WTC11 (cell line): ENCODE measurements at regions not wholly inside any gene's neighbourhood (a gene's known extent, or its start where the extent isn't known, plus 50 kb on each side); places are given as distances from the start of the nearest gene placed in this dataset.
"Not testable (repeated sequence)": the region's sequence is repeated elsewhere in the genome, so short reads cannot be mapped to it uniquely, and the experiment has no call there.

Experiments
- ATAC-seq: fragments of 200-7000 bp; cut with Tn5 transposase; 2 replicates; pipeline ENCODE4 v1.10.0; 2021; ENCODE audit warnings: mild to moderate bottlenecking, moderate library complexity
- CTCF ChIA-PET: fragments of 300-600 bp; sonication (Branson Sonifier 250); formaldehyde crosslinking; loops from one replicate; lab custom pipeline; 2021; ENCODE audit warnings: antibody characterized with exemption; lab: Charles Lee
- POLR2A ChIA-PET: fragments of 350-600 bp; sonication (Branson Sonifier 250); formaldehyde crosslinking; loops from one replicate; lab custom pipeline; 2021; ENCODE audit warnings: antibody characterized with exemption; lab: Charles Lee
- DNase-seq: peaks from one replicate; pipeline ENCODE4 v3.0.0; 2021; ENCODE audit warnings: low spot score
- H3K27ac Mint-ChIP-seq: 2 replicates; pipeline ENCODE4 v1.8.0; 2021; ENCODE audit warnings: mixed read lengths
- H3K27me3 Mint-ChIP-seq: 2 replicates; pipeline ENCODE4 v1.8.0; 2021; ENCODE audit warnings: low read depth, mild to moderate bottlenecking, moderate library complexity, mixed read lengths
- H3K36me3 Mint-ChIP-seq: 2 replicates; pipeline ENCODE4 v1.8.0; 2021; ENCODE audit warnings: mixed read lengths
- H3K4me1 Mint-ChIP-seq: 2 replicates; pipeline ENCODE4 v1.8.0; 2022; ENCODE audit warnings: mixed read lengths
- H3K4me3 Mint-ChIP-seq: 2 replicates; pipeline ENCODE4 v1.8.0; 2021; ENCODE audit warnings: mild to moderate bottlenecking, moderate library complexity, mixed read lengths
- H3K9me3 Mint-ChIP-seq: 2 replicates; pipeline ENCODE4 v1.8.0; 2021; ENCODE audit warnings: mixed read lengths
- CREM ChIP-seq: sonication (generic); formaldehyde crosslinking; IDR thresholded peaks from 2 replicates; pipeline ENCODE4 v1.8.1; 2022; ENCODE audit warnings: mild to moderate bottlenecking, missing genetic modification reagents, moderate library complexity
- JUN ChIP-seq: sonication (generic); formaldehyde crosslinking; IDR thresholded peaks from 2 replicates; pipeline ENCODE4 v1.8.0; 2023; ENCODE audit warnings: mild to moderate bottlenecking, missing genetic modification reagents
- KAT7 ChIP-seq: sonication (generic); formaldehyde crosslinking; IDR thresholded peaks from 2 replicates; pipeline ENCODE4 v1.8.1; 2023; ENCODE audit warnings: missing genetic modification reagents, mild to moderate bottlenecking, borderline replicate concordance
- NR3C1 ChIP-seq: sonication (generic); formaldehyde crosslinking; conservative IDR thresholded peaks from 2 replicates; pipeline ENCODE4 v1.8.1; 2023; ENCODE audit warnings: low read depth, mild to moderate bottlenecking, missing genetic modification reagents
- PRRX2 ChIP-seq: fragments of 250-450 bp; sonication (Bioruptor Pico); IDR thresholded peaks from 2 replicates; pipeline ENCODE4 v1.8.0; 2021; ENCODE audit warnings: mild to moderate bottlenecking
- SMAD4 ChIP-seq: sonication (generic); formaldehyde crosslinking; IDR thresholded peaks from 2 replicates; pipeline ENCODE4 v1.8.0; 2022; ENCODE audit warnings: mild to moderate bottlenecking, missing genetic modification reagents
- SP1 ChIP-seq: sonication (generic); formaldehyde crosslinking; conservative IDR thresholded peaks from 2 replicates; pipeline ENCODE4 v1.8.1; 2022; ENCODE audit warnings: missing genetic modification reagents
- TEAD4 ChIP-seq: sonication (generic); formaldehyde crosslinking; IDR thresholded peaks from 2 replicates; pipeline ENCODE4 v1.8.0; 2022; ENCODE audit warnings: mild to moderate bottlenecking, missing genetic modification reagents
- ZNF121 ChIP-seq: sonication (generic); formaldehyde crosslinking; IDR thresholded peaks from 2 replicates; pipeline ENCODE4 v1.8.0; 2023; ENCODE audit warnings: missing genetic modification reagents
- ZNF138 ChIP-seq: sonication (generic); formaldehyde crosslinking; conservative IDR thresholded peaks from 2 replicates; pipeline ENCODE4 v1.8.1; 2022; ENCODE audit warnings: mild to moderate bottlenecking, moderate library complexity, missing genetic modification reagents
- ZNF232 ChIP-seq: sonication (generic); formaldehyde crosslinking; IDR thresholded peaks from 2 replicates; pipeline ENCODE4 v1.8.0; 2022; ENCODE audit warnings: mild to moderate bottlenecking, missing genetic modification reagents
- ZNF263 ChIP-seq: sonication (generic); formaldehyde crosslinking; IDR thresholded peaks from 2 replicates; pipeline ENCODE4 v1.8.1; 2022; ENCODE audit warnings: low read depth, mild to moderate bottlenecking, moderate library complexity, missing genetic modification reagents
- ZNF671 ChIP-seq: fragments of 250-450 bp; sonication (Bioruptor Pico); IDR thresholded peaks from 2 replicates; pipeline ENCODE4 v1.8.0; 2021; ENCODE audit warnings: mild to moderate bottlenecking
- TF ChIP-seq, protein P1 (sequence below): sonication (generic); formaldehyde crosslinking; IDR thresholded peaks from 2 replicates; pipeline ENCODE4 v1.8.1; 2022; ENCODE audit warnings: low read depth, mild to moderate bottlenecking, moderate library complexity, missing genetic modification reagents, borderline replicate concordance
- TF ChIP-seq, protein P2 (sequence below): sonication (generic); formaldehyde crosslinking; IDR thresholded peaks from 2 replicates; pipeline ENCODE4 v1.8.1; 2023; ENCODE audit warnings: mild to moderate bottlenecking, missing genetic modification reagents, borderline replicate concordance
- TF ChIP-seq, protein P3 (sequence below): sonication (generic); formaldehyde crosslinking; IDR thresholded peaks from 2 replicates; pipeline ENCODE4 v1.8.0; 2022; ENCODE audit warnings: mild to moderate bottlenecking, missing genetic modification reagents
- TF ChIP-seq, protein P4 (sequence below): fragments of 250-450 bp; sonication (Bioruptor Pico); IDR thresholded peaks from 2 replicates; pipeline ENCODE4 v2.1.2; 2022; ENCODE audit warnings: mild to moderate bottlenecking, moderate library complexity
- TF ChIP-seq, protein P5 (sequence below): sonication (generic); formaldehyde crosslinking; IDR thresholded peaks from 2 replicates; pipeline ENCODE4 v1.8.1; 2022; ENCODE audit warnings: missing genetic modification reagents, borderline replicate concordance
- TF ChIP-seq, protein P6 (sequence below): sonication (generic); formaldehyde crosslinking; conservative IDR thresholded peaks from 2 replicates; pipeline ENCODE4 v1.8.1; 2023; ENCODE audit warnings: mild to moderate bottlenecking, low read depth, missing genetic modification reagents, moderate library complexity

DNA sequence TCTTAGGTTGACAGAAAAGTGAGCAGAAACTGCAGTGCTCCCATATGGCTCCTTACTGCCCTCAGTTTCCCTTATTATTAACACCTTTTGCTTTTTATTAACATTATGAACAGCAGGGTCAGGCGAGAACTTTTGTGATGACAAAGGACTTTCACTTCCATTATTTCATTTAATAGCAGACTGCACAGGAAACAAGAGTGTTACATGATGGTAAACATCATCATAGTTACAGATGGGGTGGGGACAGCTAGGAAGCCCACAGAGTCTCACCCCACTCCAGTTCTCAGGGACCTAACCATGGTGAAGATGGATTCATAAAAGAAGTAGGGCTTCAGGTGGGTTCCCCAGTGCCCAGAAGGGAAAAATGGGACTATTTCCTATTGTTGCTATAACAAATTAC, 110.1 kb upstream of the PELI2 start:
- ATAC-seq = no peak
- DNase-seq = no peak
- Mint-ChIP-seq H3K36me3 (peaks cover 16% of the 10 kb centered on the region), H3K27me3 (no peaks in the 10 kb centered on the region; the same call in 1 of the 2 replicates), H3K9me3 (peaks cover 28% of the 10 kb centered on the region), H3K4me3 (no peak overlapping the region), H3K4me1 (peaks cover 26% of the 10 kb centered on the region)
- POLR2A ChIA-PET = no interaction called here
- CTCF ChIA-PET = no interaction called here
- TF ChIP-seq PRRX2 = no peak
- no peak for TF ChIP-seq ZNF263
- no peak for TF ChIP-seq CREM (CRISPR knock-in tag)
- TF ChIP-seq ZNF671 = no peak
- TF ChIP-seq, protein P1, sequence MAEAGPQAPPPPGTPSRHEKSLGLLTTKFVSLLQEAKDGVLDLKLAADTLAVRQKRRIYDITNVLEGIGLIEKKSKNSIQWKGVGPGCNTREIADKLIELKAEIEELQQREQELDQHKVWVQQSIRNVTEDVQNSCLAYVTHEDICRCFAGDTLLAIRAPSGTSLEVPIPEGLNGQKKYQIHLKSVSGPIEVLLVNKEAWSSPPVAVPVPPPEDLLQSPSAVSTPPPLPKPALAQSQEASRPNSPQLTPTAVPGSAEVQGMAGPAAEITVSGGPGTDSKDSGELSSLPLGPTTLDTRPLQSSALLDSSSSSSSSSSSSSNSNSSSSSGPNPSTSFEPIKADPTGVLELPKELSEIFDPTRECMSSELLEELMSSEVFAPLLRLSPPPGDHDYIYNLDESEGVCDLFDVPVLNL = no peak
- no peak for TF ChIP-seq JUN
- TF ChIP-seq SP1 (CRISPR knock-in tag) = no peak
- TF ChIP-seq ZNF121 = no peak
- TF ChIP-seq, protein P2, sequence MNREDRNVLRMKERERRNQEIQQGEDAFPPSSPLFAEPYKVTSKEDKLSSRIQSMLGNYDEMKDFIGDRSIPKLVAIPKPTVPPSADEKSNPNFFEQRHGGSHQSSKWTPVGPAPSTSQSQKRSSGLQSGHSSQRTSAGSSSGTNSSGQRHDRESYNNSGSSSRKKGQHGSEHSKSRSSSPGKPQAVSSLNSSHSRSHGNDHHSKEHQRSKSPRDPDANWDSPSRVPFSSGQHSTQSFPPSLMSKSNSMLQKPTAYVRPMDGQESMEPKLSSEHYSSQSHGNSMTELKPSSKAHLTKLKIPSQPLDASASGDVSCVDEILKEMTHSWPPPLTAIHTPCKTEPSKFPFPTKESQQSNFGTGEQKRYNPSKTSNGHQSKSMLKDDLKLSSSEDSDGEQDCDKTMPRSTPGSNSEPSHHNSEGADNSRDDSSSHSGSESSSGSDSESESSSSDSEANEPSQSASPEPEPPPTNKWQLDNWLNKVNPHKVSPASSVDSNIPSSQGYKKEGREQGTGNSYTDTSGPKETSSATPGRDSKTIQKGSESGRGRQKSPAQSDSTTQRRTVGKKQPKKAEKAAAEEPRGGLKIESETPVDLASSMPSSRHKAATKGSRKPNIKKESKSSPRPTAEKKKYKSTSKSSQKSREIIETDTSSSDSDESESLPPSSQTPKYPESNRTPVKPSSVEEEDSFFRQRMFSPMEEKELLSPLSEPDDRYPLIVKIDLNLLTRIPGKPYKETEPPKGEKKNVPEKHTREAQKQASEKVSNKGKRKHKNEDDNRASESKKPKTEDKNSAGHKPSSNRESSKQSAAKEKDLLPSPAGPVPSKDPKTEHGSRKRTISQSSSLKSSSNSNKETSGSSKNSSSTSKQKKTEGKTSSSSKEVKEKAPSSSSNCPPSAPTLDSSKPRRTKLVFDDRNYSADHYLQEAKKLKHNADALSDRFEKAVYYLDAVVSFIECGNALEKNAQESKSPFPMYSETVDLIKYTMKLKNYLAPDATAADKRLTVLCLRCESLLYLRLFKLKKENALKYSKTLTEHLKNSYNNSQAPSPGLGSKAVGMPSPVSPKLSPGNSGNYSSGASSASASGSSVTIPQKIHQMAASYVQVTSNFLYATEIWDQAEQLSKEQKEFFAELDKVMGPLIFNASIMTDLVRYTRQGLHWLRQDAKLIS (CRISPR knock-in tag) = no peak
- TF ChIP-seq, all 79 proteins: peak for 0
- no peak overlapping the region for H3K27ac Mint-ChIP-seq

DNA sequence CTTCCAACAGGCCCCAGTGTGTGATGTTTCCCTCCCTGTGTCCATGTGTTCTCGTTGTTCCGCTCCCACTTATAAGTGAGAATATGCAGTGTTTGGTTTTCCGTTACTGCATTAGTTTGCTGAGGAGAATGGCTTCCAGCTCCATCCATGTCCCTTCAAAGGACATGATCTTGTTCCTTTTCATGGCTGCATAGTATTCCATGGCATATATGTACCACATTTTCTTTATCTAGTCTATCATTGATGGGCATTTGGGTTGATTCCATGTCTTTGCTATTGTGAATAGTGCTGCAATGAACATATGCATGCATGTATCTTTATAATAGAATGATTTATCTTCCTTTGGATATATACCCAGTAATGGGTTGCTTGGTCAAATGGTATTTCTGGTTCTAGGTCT, 109.5 kb upstream of the PELI2 start:
- H3K4me3 Mint-ChIP-seq, CTCF ChIA-PET, H3K27ac Mint-ChIP-seq, POLR2A ChIA-PET, H3K27me3 Mint-ChIP-seq, DNase-seq, ATAC-seq: not testable (repeated sequence)
- H3K36me3 Mint-ChIP-seq = peaks cover 18% of the 10 kb centered on the region
- peaks cover 30% of the 10 kb centered on the region for H3K9me3 Mint-ChIP-seq
- H3K4me1 Mint-ChIP-seq = peaks cover 24% of the 10 kb centered on the region

DNA sequence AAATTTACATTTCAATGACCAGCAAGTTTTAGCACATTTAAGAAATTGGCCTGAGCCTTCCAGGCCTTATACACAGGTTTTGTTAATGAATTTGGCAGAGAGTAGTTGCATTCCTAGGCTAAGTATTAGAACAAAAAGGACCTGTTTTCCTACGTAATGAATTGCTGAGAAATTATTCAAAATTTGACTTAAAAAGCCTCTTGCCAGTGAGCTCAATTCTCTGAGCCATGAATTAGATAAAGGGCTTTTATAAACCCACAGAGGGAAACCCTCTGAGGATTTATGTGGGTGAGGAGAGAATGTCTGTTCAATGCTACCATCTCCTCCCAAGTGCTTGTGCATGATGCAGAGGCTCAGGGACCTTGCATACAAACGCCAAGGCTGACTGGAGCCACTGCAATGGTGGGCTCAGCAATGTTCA, 94.5 kb upstream of the PELI2 start:
- Mint-ChIP-seq H3K4me3 (no peak overlapping the region), H3K4me1 (peaks cover 12% of the 10 kb centered on the region), H3K9me3 (peaks cover 18% of the 10 kb centered on the region), H3K27ac (no peak overlapping the region), H3K36me3 (peaks cover 11% of the 10 kb centered on the region), H3K27me3 (peaks cover 4% of the 10 kb centered on the region; the same call in 1 of the 2 replicates)
- ChIA-PET CTCF (no interaction called here), POLR2A (no interaction called here)
- DNase-seq = no peak
- ATAC-seq = no peak
- TF ChIP-seq SMAD4 (CRISPR knock-in tag) (no peak), ZNF232 (CRISPR knock-in tag) (no peak), NR3C1 (CRISPR knock-in tag) (no peak), KAT7 (CRISPR knock-in tag) (no peak), TEAD4 (CRISPR knock-in tag) (no peak), ZNF138 (no peak)
- TF ChIP-seq, protein P3, sequence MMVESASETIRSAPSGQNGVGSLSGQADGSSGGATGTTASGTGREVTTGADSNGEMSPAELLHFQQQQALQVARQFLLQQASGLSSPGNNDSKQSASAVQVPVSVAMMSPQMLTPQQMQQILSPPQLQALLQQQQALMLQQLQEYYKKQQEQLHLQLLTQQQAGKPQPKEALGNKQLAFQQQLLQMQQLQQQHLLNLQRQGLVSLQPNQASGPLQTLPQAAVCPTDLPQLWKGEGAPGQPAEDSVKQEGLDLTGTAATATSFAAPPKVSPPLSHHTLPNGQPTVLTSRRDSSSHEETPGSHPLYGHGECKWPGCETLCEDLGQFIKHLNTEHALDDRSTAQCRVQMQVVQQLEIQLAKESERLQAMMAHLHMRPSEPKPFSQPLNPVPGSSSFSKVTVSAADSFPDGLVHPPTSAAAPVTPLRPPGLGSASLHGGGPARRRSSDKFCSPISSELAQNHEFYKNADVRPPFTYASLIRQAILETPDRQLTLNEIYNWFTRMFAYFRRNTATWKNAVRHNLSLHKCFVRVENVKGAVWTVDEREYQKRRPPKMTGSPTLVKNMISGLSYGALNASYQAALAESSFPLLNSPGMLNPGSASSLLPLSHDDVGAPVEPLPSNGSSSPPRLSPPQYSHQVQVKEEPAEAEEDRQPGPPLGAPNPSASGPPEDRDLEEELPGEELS = no peak
- TF ChIP-seq, protein P4, sequence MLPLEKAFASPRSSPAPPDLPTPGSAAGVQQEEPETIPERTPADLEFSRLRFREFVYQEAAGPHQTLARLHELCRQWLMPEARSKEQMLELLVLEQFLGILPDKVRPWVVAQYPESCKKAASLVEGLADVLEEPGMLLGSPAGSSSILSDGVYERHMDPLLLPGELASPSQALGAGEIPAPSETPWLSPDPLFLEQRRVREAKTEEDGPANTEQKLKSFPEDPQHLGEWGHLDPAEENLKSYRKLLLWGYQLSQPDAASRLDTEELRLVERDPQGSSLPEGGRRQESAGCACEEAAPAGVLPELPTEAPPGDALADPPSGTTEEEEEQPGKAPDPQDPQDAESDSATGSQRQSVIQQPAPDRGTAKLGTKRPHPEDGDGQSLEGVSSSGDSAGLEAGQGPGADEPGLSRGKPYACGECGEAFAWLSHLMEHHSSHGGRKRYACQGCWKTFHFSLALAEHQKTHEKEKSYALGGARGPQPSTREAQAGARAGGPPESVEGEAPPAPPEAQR (CRISPR knock-in tag) = no peak
- TF ChIP-seq, protein P5, sequence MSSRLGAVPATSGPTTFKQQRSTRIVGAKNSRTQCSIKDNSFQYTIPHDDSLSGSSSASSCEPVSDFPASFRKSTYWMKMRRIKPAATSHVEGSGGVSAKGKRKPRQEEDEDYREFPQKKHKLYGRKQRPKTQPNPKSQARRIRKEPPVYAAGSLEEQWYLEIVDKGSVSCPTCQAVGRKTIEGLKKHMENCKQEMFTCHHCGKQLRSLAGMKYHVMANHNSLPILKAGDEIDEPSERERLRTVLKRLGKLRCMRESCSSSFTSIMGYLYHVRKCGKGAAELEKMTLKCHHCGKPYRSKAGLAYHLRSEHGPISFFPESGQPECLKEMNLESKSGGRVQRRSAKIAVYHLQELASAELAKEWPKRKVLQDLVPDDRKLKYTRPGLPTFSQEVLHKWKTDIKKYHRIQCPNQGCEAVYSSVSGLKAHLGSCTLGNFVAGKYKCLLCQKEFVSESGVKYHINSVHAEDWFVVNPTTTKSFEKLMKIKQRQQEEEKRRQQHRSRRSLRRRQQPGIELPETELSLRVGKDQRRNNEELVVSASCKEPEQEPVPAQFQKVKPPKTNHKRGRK = no peak
- TF ChIP-seq, protein P6, sequence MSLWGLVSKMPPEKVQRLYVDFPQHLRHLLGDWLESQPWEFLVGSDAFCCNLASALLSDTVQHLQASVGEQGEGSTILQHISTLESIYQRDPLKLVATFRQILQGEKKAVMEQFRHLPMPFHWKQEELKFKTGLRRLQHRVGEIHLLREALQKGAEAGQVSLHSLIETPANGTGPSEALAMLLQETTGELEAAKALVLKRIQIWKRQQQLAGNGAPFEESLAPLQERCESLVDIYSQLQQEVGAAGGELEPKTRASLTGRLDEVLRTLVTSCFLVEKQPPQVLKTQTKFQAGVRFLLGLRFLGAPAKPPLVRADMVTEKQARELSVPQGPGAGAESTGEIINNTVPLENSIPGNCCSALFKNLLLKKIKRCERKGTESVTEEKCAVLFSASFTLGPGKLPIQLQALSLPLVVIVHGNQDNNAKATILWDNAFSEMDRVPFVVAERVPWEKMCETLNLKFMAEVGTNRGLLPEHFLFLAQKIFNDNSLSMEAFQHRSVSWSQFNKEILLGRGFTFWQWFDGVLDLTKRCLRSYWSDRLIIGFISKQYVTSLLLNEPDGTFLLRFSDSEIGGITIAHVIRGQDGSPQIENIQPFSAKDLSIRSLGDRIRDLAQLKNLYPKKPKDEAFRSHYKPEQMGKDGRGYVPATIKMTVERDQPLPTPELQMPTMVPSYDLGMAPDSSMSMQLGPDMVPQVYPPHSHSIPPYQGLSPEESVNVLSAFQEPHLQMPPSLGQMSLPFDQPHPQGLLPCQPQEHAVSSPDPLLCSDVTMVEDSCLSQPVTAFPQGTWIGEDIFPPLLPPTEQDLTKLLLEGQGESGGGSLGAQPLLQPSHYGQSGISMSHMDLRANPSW (CRISPR knock-in tag) = no peak
